H1 (cell line): ENCODE measurements at regions not wholly inside any gene's neighbourhood (a gene's known extent, or its start where the extent isn't known, plus 50 kb on each side); places are given as distances from the start of the nearest gene placed in this dataset.

Experiments
- CTCF ChIA-PET: fragments of 300-600 bp; sonication (Branson Sonifier 250); formaldehyde crosslinking; loops from one replicate; lab custom pipeline; 2021; ENCODE audit not compliant: partially characterized antibody; lab: Charles Lee
- POLR2A ChIA-PET: fragments of 300-600 bp; sonication (Branson Sonifier 250); formaldehyde crosslinking; loops from one replicate; lab custom pipeline; 2021; ENCODE audit warnings: inconsistent platforms; ENCODE audit not compliant: partially characterized antibody; lab: Charles Lee
- DNase-seq, 2 experiments: peaks; one replicate each; pipeline versions ENCODE4 v3.0.0 to v3.0.0-alpha.2; 2010 to 2022; ENCODE audit warnings: low spot score in 2 of 2, low read depth in 1 of 2, mixed read lengths in 1 of 2
- FAIRE-seq: peaks from 2 replicates; lab custom pipeline; 2011; peaks lifted over from hg19 to GRCh38; lab: Jason Lieb, UNC
- H2AFZ ChIP-seq: 2 replicates; pipeline ENCODE4 v1.8.1; 2012; ENCODE audit warnings: low read length, inconsistent platforms
- H2AK5ac ChIP-seq: 2 replicates; pipeline ENCODE4 v1.6.1; 2013; ENCODE audit warnings: low read depth, low read length
- H2BK120ac ChIP-seq: replicated peaks from 2 replicates; pipeline ENCODE3; 2013; ENCODE audit warnings: low read depth, low read length, inconsistent platforms
- H2BK12ac ChIP-seq: 2 replicates; pipeline ENCODE4 v1.6.1; 2013; ENCODE audit warnings: low read depth, low read length
- H2BK15ac ChIP-seq: 2 replicates; pipeline ENCODE4 v1.6.1; 2013; ENCODE audit warnings: low read length
- H2BK20ac ChIP-seq: 2 replicates; pipeline ENCODE4 v1.6.1; 2013; ENCODE audit warnings: low read length
- H2BK5ac ChIP-seq: 2 replicates; pipeline ENCODE4 v1.6.1; 2013; ENCODE audit warnings: low read depth, low read length
- H3K14ac ChIP-seq: 2 replicates; pipeline ENCODE4 v1.6.1; 2013; ENCODE audit warnings: inconsistent platforms; ENCODE audit not compliant: insufficient read length
- H3K18ac ChIP-seq: 2 replicates; pipeline ENCODE4 v1.6.1; 2013; ENCODE audit warnings: low read length; ENCODE audit errors: extremely low read depth
- H3K23ac ChIP-seq: 2 replicates; pipeline ENCODE4 v1.6.1; 2013; ENCODE audit warnings: inconsistent platforms; ENCODE audit not compliant: insufficient read length
- H3K23me2 ChIP-seq: 2 replicates; pipeline ENCODE4 v1.6.1; 2013; ENCODE audit warnings: low read depth, low read length
- H3K27ac ChIP-seq: 2 replicates; pipeline ENCODE4 v1.6.1; 2011; ENCODE audit warnings: low read depth, low read length, inconsistent platforms
- H3K27me3 ChIP-seq, 4 experiments: replicated peaks in 1 of 4; 1 replicate in 1 of 4; 2 replicates in 3 of 4; pipeline versions ENCODE4 v1.6.1 to v1.8.1; 2011 to 2013; ENCODE audit warnings: low read length in 3 of 4, mild to moderate bottlenecking in 3 of 4, inconsistent platforms in 2 of 4, mixed read lengths in 2 of 4, moderate library complexity in 1 of 4; ENCODE audit not compliant: control insufficient read depth in 3 of 4, insufficient read depth in 3 of 4; ENCODE audit errors: extremely low read depth in 1 of 4
- H3K36me3 ChIP-seq, 4 experiments: 2 replicates each; pipeline versions ENCODE4 v1.6.1 to v1.8.1; 2011 to 2013; ENCODE audit warnings: mild to moderate bottlenecking in 4 of 4, low read length in 3 of 4, moderate library complexity in 2 of 4, control low read depth in 1 of 4, inconsistent platforms in 1 of 4; ENCODE audit not compliant: insufficient read depth in 4 of 4, control insufficient read depth in 2 of 4
- H3K4ac ChIP-seq: replicated peaks from 2 replicates; pipeline ENCODE3; 2013; ENCODE audit warnings: low read length, low read depth, mixed read lengths, inconsistent platforms; ENCODE audit not compliant: insufficient read length
- H3K4me1 ChIP-seq, 4 experiments: replicated peaks in 1 of 4; 1 replicate in 1 of 4; 2 replicates in 3 of 4; pipeline versions ENCODE4 v1.6.1 to v1.8.1; 2011 to 2013; ENCODE audit warnings: low read length in 3 of 4, inconsistent platforms in 2 of 4, mixed read lengths in 1 of 4; ENCODE audit not compliant: insufficient read depth in 4 of 4, control insufficient read depth in 3 of 4
- H3K4me2 ChIP-seq, 2 experiments: 2 replicates each; pipeline versions ENCODE4 v1.6.1 to v1.8.1; 2011 to 2013; ENCODE audit warnings: low read depth in 2 of 2, low read length in 2 of 2, control low read depth in 1 of 2, inconsistent platforms in 1 of 2, mild to moderate bottlenecking in 1 of 2; ENCODE audit not compliant: insufficient read depth in 1 of 2
- H3K4me3 ChIP-seq, 4 experiments: fragments of 200-600, 300-600 bp in 1 of 4; sonication (generic), shearing (Covaris generic), sonication (Bioruptor Twin) in 1 of 4; 2 replicates each; pipeline versions ENCODE4 v1.5.1 to v1.8.1; 2011 to 2016; ENCODE audit warnings: low read length in 4 of 4, low read depth in 3 of 4, control low read depth in 2 of 4, inconsistent platforms in 2 of 4, mild to moderate bottlenecking in 2 of 4, mixed read lengths in 1 of 4, moderate library complexity in 1 of 4; ENCODE audit not compliant: insufficient read depth in 2 of 4; ENCODE audit errors: extremely low read depth in 1 of 4
- H3K56ac ChIP-seq: replicated peaks from 2 replicates; pipeline ENCODE3; 2013; ENCODE audit warnings: low read depth, mild to moderate bottlenecking, mixed read lengths, low read length, inconsistent platforms; ENCODE audit not compliant: insufficient read length
- H3K79me1 ChIP-seq: 2 replicates; pipeline ENCODE4 v1.6.1; 2013; ENCODE audit warnings: low read depth, low read length, control low read depth
- H3K79me2 ChIP-seq, 2 experiments: 2 replicates each; pipeline versions ENCODE4 v1.6.1 to v1.8.1; 2012 to 2013; ENCODE audit warnings: low read length in 2 of 2, mild to moderate bottlenecking in 2 of 2, inconsistent platforms in 1 of 2; ENCODE audit not compliant: insufficient read depth in 2 of 2, control insufficient read depth in 1 of 2
- H3K9ac ChIP-seq, 4 experiments: replicated peaks in 1 of 4; 1 replicate in 1 of 4; 2 replicates in 3 of 4; pipeline versions ENCODE4 v1.6.1 to v1.8.1; 2011 to 2013; ENCODE audit warnings: low read depth in 3 of 4, low read length in 3 of 4, control low read depth in 2 of 4, mild to moderate bottlenecking in 2 of 4, moderate library complexity in 2 of 4, inconsistent platforms in 1 of 4; ENCODE audit errors: extremely low read depth in 1 of 4
- H3K9me3 ChIP-seq, 2 experiments: 2 replicates each; pipeline versions ENCODE4 v1.6.1 to v1.8.1; 2012 to 2013; ENCODE audit warnings: mild to moderate bottlenecking in 2 of 2, moderate library complexity in 2 of 2, control low read depth in 1 of 2, inconsistent platforms in 1 of 2, low read depth in 1 of 2, low read length in 1 of 2, mixed read lengths in 1 of 2; ENCODE audit not compliant: insufficient read depth in 2 of 2
- H4K20me1 ChIP-seq, 2 experiments: replicated peaks in 1 of 2; 2 replicates each; pipeline versions ENCODE3 to v1.8.1; 2011 to 2013; ENCODE audit warnings: inconsistent platforms in 2 of 2, low read length in 2 of 2, mild to moderate bottlenecking in 1 of 2; ENCODE audit not compliant: insufficient read depth in 2 of 2, control insufficient read depth in 1 of 2
- H4K5ac ChIP-seq: 2 replicates; pipeline ENCODE4 v1.6.1; 2013; ENCODE audit warnings: low read length, low read depth, mixed read lengths, inconsistent platforms; ENCODE audit not compliant: insufficient read length
- H4K8ac ChIP-seq: 2 replicates; pipeline ENCODE4 v1.8.0; 2013; ENCODE audit warnings: mild to moderate bottlenecking, moderate library complexity, low read length, inconsistent platforms; ENCODE audit not compliant: insufficient read depth; ENCODE audit errors: extremely low read depth
- H4K91ac ChIP-seq: replicated peaks from 2 replicates; pipeline ENCODE3; 2013; ENCODE audit warnings: low read length, mixed read lengths, inconsistent platforms; ENCODE audit not compliant: insufficient read length
- BACH1 ChIP-seq: IDR thresholded peaks from 2 replicates; pipeline ENCODE4 v1.6.1; 2012; ENCODE audit warnings: low read length, improper control_type of control experiment
- BCL11A ChIP-seq, 2 experiments: IDR thresholded peaks; one replicate each; pipeline ENCODE4 v1.6.1; 2011; ENCODE audit warnings: low read depth in 2 of 2, low read length in 2 of 2, mild to moderate bottlenecking in 2 of 2
- CHD1 ChIP-seq: IDR thresholded peaks from 2 replicates; pipeline ENCODE4 v1.6.1; 2012; ENCODE audit warnings: low read depth, low read length, improper control_type of control experiment
- CTBP2 ChIP-seq: IDR thresholded peaks from 2 replicates; pipeline ENCODE4 v1.7.0; 2011; ENCODE audit warnings: borderline replicate concordance, mild to moderate bottlenecking, moderate library complexity, mixed read lengths, low read length; ENCODE audit not compliant: insufficient read depth, insufficient read length
- CTCF ChIP-seq, 3 experiments: IDR thresholded peaks; 1 replicate in 2 of 3; 2 replicates in 1 of 3; pipeline versions ENCODE4 v1.5.1 to v1.6.1; 2011; ENCODE audit warnings: low read length in 3 of 3, mild to moderate bottlenecking in 3 of 3, inconsistent platforms in 2 of 3, low read depth in 1 of 3, moderate library complexity in 1 of 3; ENCODE audit not compliant: insufficient read depth in 1 of 3; ENCODE audit errors: control extremely low read depth in 1 of 3
- JUND ChIP-seq: IDR thresholded peaks from 2 replicates; pipeline ENCODE4 v1.6.1; 2011; ENCODE audit warnings: mild to moderate bottlenecking, improper control_type of control experiment, low read length
- POLR2AphosphoS5 ChIP-seq: IDR thresholded peaks from 2 replicates; pipeline ENCODE4 v1.6.1; 2011; ENCODE audit warnings: low read depth, low read length
- RFX5 ChIP-seq: IDR thresholded peaks from 2 replicates; pipeline ENCODE4 v1.6.1; 2011; ENCODE audit warnings: low read depth, low read length, improper control_type of control experiment, borderline replicate concordance
- SIN3A ChIP-seq, 2 experiments: IDR thresholded peaks in 1 of 2; conservative IDR thresholded peaks in 1 of 2; 2 replicates each; pipeline ENCODE4 v1.6.1; 2011 to 2012; ENCODE audit warnings: low read length in 2 of 2, improper control_type of control experiment in 1 of 2, low read depth in 1 of 2, mild to moderate bottlenecking in 1 of 2
- TBP ChIP-seq: IDR thresholded peaks from 2 replicates; pipeline ENCODE4 v1.6.1; 2011; ENCODE audit warnings: low read depth, low read length, improper control_type of control experiment
- TCF12 ChIP-seq: IDR thresholded peaks from 2 replicates; pipeline ENCODE4 v1.6.1; 2011; ENCODE audit warnings: low read depth, mild to moderate bottlenecking, low read length
- WGBS, 2 experiments: shearing (Covaris generic) in 1 of 2; methylation state at CpG; one replicate each; pipeline versions ENCODE4 v1.1.6 to v1.1.7; 2013 to 2015; ENCODE audit warnings: low lambda C conversion rate in 2 of 2, mixed read lengths in 2 of 2, inconsistent platforms in 1 of 2, low coverage in 1 of 2, missing lambda C conversion rate in 1 of 2; ENCODE audit not compliant: insufficient replicate concordance in 2 of 2, insufficient coverage in 1 of 2, insufficient read length in 1 of 2; ENCODE audit errors: extremely low coverage in 1 of 2, missing lambda C conversion rate in 1 of 2; 5-methylcytosine and 5-hydroxymethylcytosine counted together

GRCh38 chr5:118580949-118581348 is 407.4 kb downstream of the DTWD2 start:
- Histone ChIP-seq H4K91ac (no peak overlapping the region), H3K9ac (no peak overlapping the region), H2AFZ (no peak overlapping the region), H3K79me1 (no peaks in the 10 kb centered on the region), H3K79me2 (no peaks in the 10 kb centered on the region), H4K20me1 (no peaks in the 10 kb centered on the region), H3K23me2 (no peaks in the 10 kb centered on the region), H3K4me3 (no peak overlapping the region), H3K36me3 (no peaks in the 10 kb centered on the region), H2BK15ac (no peak overlapping the region), H2BK12ac (no peak overlapping the region), H3K18ac (no peak overlapping the region), H4K5ac (no peak overlapping the region), H3K14ac (no peak overlapping the region), H3K27ac (no peak overlapping the region), H4K8ac (no peak overlapping the region), H3K9me3 (no peaks in the 10 kb centered on the region), H3K56ac (no peak overlapping the region), H2AK5ac (no peak overlapping the region), H3K4ac (no peak overlapping the region), H2BK120ac (no peak overlapping the region), H3K27me3 (no peaks in the 10 kb centered on the region), H3K4me2 (no peak overlapping the region), H3K23ac (no peak overlapping the region), H2BK20ac (no peak overlapping the region), H2BK5ac (no peak overlapping the region), H3K4me1 (no peaks in the 10 kb centered on the region)
- TF ChIP-seq CHD1 (no peak), POLR2AphosphoS5 (no peak), RFX5 (no peak), CTBP2 (no peak), JUND (no peak), TBP (no peak), SIN3A (conservative IDR thresholded peaks at IDR 0.05 in 1 of 2, IDR thresholded peaks at IDR 0.05 in 1 of 2; ENCODE audit: low read depth in 1 of 2, low read length in 2 of 2) (no peak), CTCF (IDR thresholded peaks at IDR 0.05; ENCODE audit: control extremely low read depth in 1 of 3, insufficient read depth in 1 of 3, low read depth in 1 of 3, low read length in 3 of 3) (no peak), BCL11A (IDR thresholded peaks at IDR 0.05; ENCODE audit: low read depth in 2 of 2, low read length in 2 of 2) (no peak), BACH1 (no peak), TCF12 (no peak)
- DNase-seq = no peak
- CTCF ChIA-PET = no interaction called here
- 85% methylated on average over 5 of the region's 5 CpGs; no CpG with 5 or more reads in 1 of the 2 experiments for WGBS, 2 experiments
- POLR2A ChIA-PET = no interaction called here
- FAIRE-seq = no peak
